SK-N-SH (cell line): ENCODE measurements at regions not wholly inside any gene's neighbourhood (a gene's known extent, or its start where the extent isn't known, plus 50 kb on each side); places are given as distances from the start of the nearest gene placed in this dataset.

Experiments used
- CTCF ChIA-PET: fragments of 300-600, 350-600 bp; formaldehyde crosslinking; extraction: SDS; loops from one replicate; lab custom pipeline; 2021; lab: Yijun Ruan, JAX
- POLR2A ChIA-PET: fragments of 350-600 bp; sonication (Branson Sonifier 250); formaldehyde crosslinking; extraction: SDS; loops from one replicate; lab custom pipeline; 2020; ENCODE audit warnings: antibody characterized with exemption, inconsistent platforms; lab: Yijun Ruan, JAX
- DNase-seq: peaks from one replicate; pipeline ENCODE4 v3.0.0; 2012
- H2AFZ ChIP-seq: fragments of 200-600 bp; sonication (generic); 2 replicates; pipeline ENCODE4 v1.8.1; 2016; ENCODE audit warnings: antibody characterized with exemption, mild to moderate bottlenecking, low read depth
- H3F3A ChIP-seq: fragments of 200-600 bp; sonication (generic); replicated peaks from 2 replicates; pipeline ENCODE3; 2016; ENCODE audit warnings: antibody characterized with exemption, mild to moderate bottlenecking; ENCODE audit not compliant: insufficient read depth
- H3K27ac ChIP-seq, 2 experiments: fragments of 200-500 bp in 1 of 2; fragments of 200-600 bp in 1 of 2; sonication (Bioruptor generic) in 1 of 2; sonication (generic), shearing (Covaris generic) in 1 of 2; 2 replicates each; pipeline versions ENCODE4 v1.5.1 to v1.6.1; 2014 to 2016; ENCODE audit warnings: low read depth in 2 of 2, inconsistent platforms in 1 of 2, low read length in 1 of 2, mild to moderate bottlenecking in 1 of 2, mixed read lengths in 1 of 2
- H3K27me3 ChIP-seq: fragments of 200-600 bp; sonication (generic), shearing (Covaris generic); 2 replicates; pipeline ENCODE4 v1.6.1; 2016; ENCODE audit warnings: mixed run types; ENCODE audit not compliant: insufficient read depth
- H3K36me3 ChIP-seq, 2 experiments: fragments of 200-500 bp in 1 of 2; fragments of 200-600 bp in 1 of 2; sonication (Bioruptor generic) in 1 of 2; sonication (generic) in 1 of 2; replicated peaks in 1 of 2; 2 replicates each; pipeline versions ENCODE3 to v1.5.1; 2014 to 2016; ENCODE audit warnings: low read length in 1 of 2, mild to moderate bottlenecking in 1 of 2; ENCODE audit not compliant: insufficient read depth in 2 of 2, control insufficient read depth in 1 of 2
- H3K4me1 ChIP-seq, 2 experiments: fragments of 200-500 bp in 1 of 2; fragments of 200-600 bp in 1 of 2; sonication (Bioruptor generic) in 1 of 2; sonication (generic), shearing (Covaris generic) in 1 of 2; 2 replicates each; pipeline versions ENCODE4 v1.5.1 to v1.6.1; 2014 to 2016; ENCODE audit warnings: low read depth in 1 of 2, low read length in 1 of 2, mixed run types in 1 of 2; ENCODE audit not compliant: insufficient read depth in 2 of 2, control insufficient read depth in 1 of 2
- H3K4me2 ChIP-seq: fragments of 200-600 bp; sonication (generic), shearing (Covaris generic); 2 replicates; pipeline ENCODE4 v1.6.1; 2017; ENCODE audit warnings: mixed run types
- H3K4me3 ChIP-seq, 2 experiments: fragments of 200-500 bp in 1 of 2; fragments of 200-600 bp in 1 of 2; sonication (Bioruptor generic) in 1 of 2; sonication (generic), shearing (Covaris generic) in 1 of 2; 2 replicates each; pipeline versions ENCODE4 v1.5.1 to v1.8.1; 2014 to 2016; ENCODE audit warnings: low read depth in 2 of 2, inconsistent platforms in 1 of 2, low read length in 1 of 2, mild to moderate bottlenecking in 1 of 2, mixed read lengths in 1 of 2, moderate library complexity in 1 of 2
- H3K79me2 ChIP-seq: fragments of 200-600 bp; sonication (generic); 2 replicates; pipeline ENCODE4 v1.8.1; 2017; ENCODE audit warnings: mild to moderate bottlenecking; ENCODE audit not compliant: insufficient read depth
- H3K9ac ChIP-seq: fragments of 200-600 bp; sonication (generic); 2 replicates; pipeline ENCODE4 v1.6.1; 2017; ENCODE audit warnings: mixed run types
- H3K9me2 ChIP-seq: fragments of 200-600 bp; sonication (generic); 2 replicates; pipeline ENCODE4 v1.6.1; 2017; ENCODE audit warnings: mixed run types
- H3K9me3 ChIP-seq: fragments of 200-600 bp; sonication (generic); 2 replicates; pipeline ENCODE4 v1.6.1; 2017; ENCODE audit warnings: mixed run types, mild to moderate bottlenecking, moderate library complexity
- H4K20me1 ChIP-seq: fragments of 200-600 bp; sonication (generic); 2 replicates; pipeline ENCODE4 v1.6.1; 2017; ENCODE audit warnings: mild to moderate bottlenecking, mixed run types; ENCODE audit not compliant: insufficient read depth
- ELF1 ChIP-seq: IDR thresholded peaks from 2 replicates; pipeline ENCODE4 v1.4.0; 2012
- FOSL2 ChIP-seq: IDR thresholded peaks from 2 replicates; pipeline ENCODE4 v1.4.0; 2012; ENCODE audit warnings: low read depth, mild to moderate bottlenecking, moderate library complexity, borderline replicate concordance
- FOXJ3 ChIP-seq: sonication (generic); formaldehyde crosslinking; IDR thresholded peaks from 2 replicates; pipeline ENCODE4 v1.5.1; 2020; ENCODE audit warnings: mild to moderate bottlenecking, missing genetic modification reagents
- JUND ChIP-seq: IDR thresholded peaks from 2 replicates; pipeline ENCODE4 v1.4.0; 2012
- NFIC ChIP-seq: IDR thresholded peaks from 2 replicates; pipeline ENCODE4 v1.4.0; 2012; ENCODE audit warnings: borderline replicate concordance
- POLR2AphosphoS5 ChIP-seq: IDR thresholded peaks from 2 replicates; pipeline ENCODE4 v1.6.1; 2012; ENCODE audit warnings: low read depth, low read length
- RAD21 ChIP-seq: IDR thresholded peaks from 2 replicates; pipeline ENCODE4 v1.6.1; 2012; ENCODE audit warnings: mild to moderate bottlenecking, low read length
- SIN3A ChIP-seq: IDR thresholded peaks from 2 replicates; pipeline ENCODE4 v1.6.1; 2012; ENCODE audit warnings: low read depth, mild to moderate bottlenecking, low read length, moderate library complexity, borderline replicate concordance
- SMC3 ChIP-seq: IDR thresholded peaks from 2 replicates; pipeline ENCODE4 v1.6.1; 2012; ENCODE audit warnings: low read depth, low read length, improper control_type of control experiment
- TAF1 ChIP-seq: IDR thresholded peaks from 2 replicates; pipeline ENCODE4 v1.6.1; 2012; ENCODE audit warnings: low read depth, mild to moderate bottlenecking, low read length, moderate library complexity, borderline replicate concordance
- TCF12 ChIP-seq: IDR thresholded peaks from 2 replicates; pipeline ENCODE4 v1.4.0; 2012
- YY1 ChIP-seq: IDR thresholded peaks from 2 replicates; pipeline ENCODE4 v1.4.0; 2012; ENCODE audit warnings: low read depth, mild to moderate bottlenecking
- TF ChIP-seq, protein P1 (sequence below): fragments of 150-350 bp; IDR thresholded peaks from 2 replicates; pipeline ENCODE4 v1.6.1; 2017; ENCODE audit warnings: antibody characterized with exemption, low read length, low read depth, borderline replicate concordance
- TF ChIP-seq, protein P2 (sequence below): fragments of 150-350 bp; IDR thresholded peaks from 2 replicates; pipeline ENCODE4 v1.6.1; 2016; ENCODE audit warnings: mild to moderate bottlenecking, low read depth, low read length
- TF ChIP-seq, protein P3 (sequence below): IDR thresholded peaks from 2 replicates; pipeline ENCODE4 v1.4.0; 2012; ENCODE audit warnings: low read depth
- TF ChIP-seq, protein P4 (sequence below): IDR thresholded peaks from 2 replicates; pipeline ENCODE4 v1.6.1; 2012; ENCODE audit warnings: mild to moderate bottlenecking, low read depth, low read length, moderate library complexity
- TF ChIP-seq, protein P5 (sequence below): IDR thresholded peaks from 2 replicates; pipeline ENCODE4 v1.4.0; 2012; ENCODE audit warnings: low read depth, borderline replicate concordance
- TF ChIP-seq, protein P6 (sequence below): IDR thresholded peaks from 2 replicates; pipeline ENCODE4; 2012
- TF ChIP-seq, protein P7 (sequence below): IDR thresholded peaks from 2 replicates; pipeline ENCODE4 v1.4.0; 2012; ENCODE audit warnings: low read depth, borderline replicate concordance

DNA sequence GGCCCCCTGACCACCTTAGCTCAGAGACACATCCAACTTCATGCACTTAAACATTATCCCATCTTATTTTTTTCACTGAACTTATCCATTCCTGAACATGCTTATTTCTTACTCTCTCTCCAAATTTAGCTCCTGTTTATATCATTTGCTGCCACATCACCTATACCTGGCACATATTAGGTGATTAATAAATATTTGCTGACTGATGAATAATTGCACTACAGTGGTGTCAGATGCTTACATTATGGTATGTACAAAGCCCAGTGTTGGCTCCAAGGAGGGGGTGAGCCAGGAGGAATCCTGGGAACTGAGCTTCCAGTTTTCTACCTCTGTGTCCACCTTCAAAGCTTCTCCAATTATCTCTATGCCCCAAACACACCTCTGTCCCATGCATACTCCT lies 124.0 kb upstream of the PMFBP1 start:
- H3K27ac ChIP-seq: no peak overlapping the region
- H3K9ac ChIP-seq: no peak overlapping the region
- H3K9me3 ChIP-seq: no peaks in the 10 kb centered on the region
- no peak overlapping the region for H3K4me2 ChIP-seq
- DNase-seq: no peak
- no peaks in the 10 kb centered on the region for H3K9me2 ChIP-seq
- H2AFZ ChIP-seq: no peak overlapping the region
- H3K4me1 ChIP-seq: peaks cover 2% of the 10 kb centered on the region in 2 experiments; a peak in 3 of 4 replicates
- TF ChIP-seq JUND: no peak
- TF ChIP-seq, protein P1, sequence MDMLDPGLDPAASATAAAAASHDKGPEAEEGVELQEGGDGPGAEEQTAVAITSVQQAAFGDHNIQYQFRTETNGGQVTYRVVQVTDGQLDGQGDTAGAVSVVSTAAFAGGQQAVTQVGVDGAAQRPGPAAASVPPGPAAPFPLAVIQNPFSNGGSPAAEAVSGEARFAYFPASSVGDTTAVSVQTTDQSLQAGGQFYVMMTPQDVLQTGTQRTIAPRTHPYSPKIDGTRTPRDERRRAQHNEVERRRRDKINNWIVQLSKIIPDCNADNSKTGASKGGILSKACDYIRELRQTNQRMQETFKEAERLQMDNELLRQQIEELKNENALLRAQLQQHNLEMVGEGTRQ: no peak
- TF ChIP-seq, protein P2, sequence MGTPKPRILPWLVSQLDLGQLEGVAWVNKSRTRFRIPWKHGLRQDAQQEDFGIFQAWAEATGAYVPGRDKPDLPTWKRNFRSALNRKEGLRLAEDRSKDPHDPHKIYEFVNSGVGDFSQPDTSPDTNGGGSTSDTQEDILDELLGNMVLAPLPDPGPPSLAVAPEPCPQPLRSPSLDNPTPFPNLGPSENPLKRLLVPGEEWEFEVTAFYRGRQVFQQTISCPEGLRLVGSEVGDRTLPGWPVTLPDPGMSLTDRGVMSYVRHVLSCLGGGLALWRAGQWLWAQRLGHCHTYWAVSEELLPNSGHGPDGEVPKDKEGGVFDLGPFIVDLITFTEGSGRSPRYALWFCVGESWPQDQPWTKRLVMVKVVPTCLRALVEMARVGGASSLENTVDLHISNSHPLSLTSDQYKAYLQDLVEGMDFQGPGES: no peak
- TF ChIP-seq, protein P3, sequence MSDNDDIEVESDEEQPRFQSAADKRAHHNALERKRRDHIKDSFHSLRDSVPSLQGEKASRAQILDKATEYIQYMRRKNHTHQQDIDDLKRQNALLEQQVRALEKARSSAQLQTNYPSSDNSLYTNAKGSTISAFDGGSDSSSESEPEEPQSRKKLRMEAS: no peak
- TF ChIP-seq NFIC: no peak
- TF ChIP-seq, protein P4, sequence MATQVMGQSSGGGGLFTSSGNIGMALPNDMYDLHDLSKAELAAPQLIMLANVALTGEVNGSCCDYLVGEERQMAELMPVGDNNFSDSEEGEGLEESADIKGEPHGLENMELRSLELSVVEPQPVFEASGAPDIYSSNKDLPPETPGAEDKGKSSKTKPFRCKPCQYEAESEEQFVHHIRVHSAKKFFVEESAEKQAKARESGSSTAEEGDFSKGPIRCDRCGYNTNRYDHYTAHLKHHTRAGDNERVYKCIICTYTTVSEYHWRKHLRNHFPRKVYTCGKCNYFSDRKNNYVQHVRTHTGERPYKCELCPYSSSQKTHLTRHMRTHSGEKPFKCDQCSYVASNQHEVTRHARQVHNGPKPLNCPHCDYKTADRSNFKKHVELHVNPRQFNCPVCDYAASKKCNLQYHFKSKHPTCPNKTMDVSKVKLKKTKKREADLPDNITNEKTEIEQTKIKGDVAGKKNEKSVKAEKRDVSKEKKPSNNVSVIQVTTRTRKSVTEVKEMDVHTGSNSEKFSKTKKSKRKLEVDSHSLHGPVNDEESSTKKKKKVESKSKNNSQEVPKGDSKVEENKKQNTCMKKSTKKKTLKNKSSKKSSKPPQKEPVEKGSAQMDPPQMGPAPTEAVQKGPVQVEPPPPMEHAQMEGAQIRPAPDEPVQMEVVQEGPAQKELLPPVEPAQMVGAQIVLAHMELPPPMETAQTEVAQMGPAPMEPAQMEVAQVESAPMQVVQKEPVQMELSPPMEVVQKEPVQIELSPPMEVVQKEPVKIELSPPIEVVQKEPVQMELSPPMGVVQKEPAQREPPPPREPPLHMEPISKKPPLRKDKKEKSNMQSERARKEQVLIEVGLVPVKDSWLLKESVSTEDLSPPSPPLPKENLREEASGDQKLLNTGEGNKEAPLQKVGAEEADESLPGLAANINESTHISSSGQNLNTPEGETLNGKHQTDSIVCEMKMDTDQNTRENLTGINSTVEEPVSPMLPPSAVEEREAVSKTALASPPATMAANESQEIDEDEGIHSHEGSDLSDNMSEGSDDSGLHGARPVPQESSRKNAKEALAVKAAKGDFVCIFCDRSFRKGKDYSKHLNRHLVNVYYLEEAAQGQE: no peak
- TF ChIP-seq FOXJ3 (CRISPR knock-in tag): no peak
- no peak for TF ChIP-seq TAF1
- TF ChIP-seq, protein P5, sequence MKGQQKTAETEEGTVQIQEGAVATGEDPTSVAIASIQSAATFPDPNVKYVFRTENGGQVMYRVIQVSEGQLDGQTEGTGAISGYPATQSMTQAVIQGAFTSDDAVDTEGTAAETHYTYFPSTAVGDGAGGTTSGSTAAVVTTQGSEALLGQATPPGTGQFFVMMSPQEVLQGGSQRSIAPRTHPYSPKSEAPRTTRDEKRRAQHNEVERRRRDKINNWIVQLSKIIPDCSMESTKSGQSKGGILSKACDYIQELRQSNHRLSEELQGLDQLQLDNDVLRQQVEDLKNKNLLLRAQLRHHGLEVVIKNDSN: no peak
- TF ChIP-seq POLR2AphosphoS5: no peak
- TF ChIP-seq, protein P6, sequence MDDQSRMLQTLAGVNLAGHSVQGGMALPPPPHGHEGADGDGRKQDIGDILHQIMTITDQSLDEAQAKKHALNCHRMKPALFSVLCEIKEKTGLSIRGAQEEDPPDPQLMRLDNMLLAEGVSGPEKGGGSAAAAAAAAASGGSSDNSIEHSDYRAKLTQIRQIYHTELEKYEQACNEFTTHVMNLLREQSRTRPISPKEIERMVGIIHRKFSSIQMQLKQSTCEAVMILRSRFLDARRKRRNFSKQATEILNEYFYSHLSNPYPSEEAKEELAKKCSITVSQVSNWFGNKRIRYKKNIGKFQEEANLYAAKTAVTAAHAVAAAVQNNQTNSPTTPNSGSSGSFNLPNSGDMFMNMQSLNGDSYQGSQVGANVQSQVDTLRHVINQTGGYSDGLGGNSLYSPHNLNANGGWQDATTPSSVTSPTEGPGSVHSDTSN: no peak
- no peak for TF ChIP-seq TCF12
- TF ChIP-seq, protein P7, sequence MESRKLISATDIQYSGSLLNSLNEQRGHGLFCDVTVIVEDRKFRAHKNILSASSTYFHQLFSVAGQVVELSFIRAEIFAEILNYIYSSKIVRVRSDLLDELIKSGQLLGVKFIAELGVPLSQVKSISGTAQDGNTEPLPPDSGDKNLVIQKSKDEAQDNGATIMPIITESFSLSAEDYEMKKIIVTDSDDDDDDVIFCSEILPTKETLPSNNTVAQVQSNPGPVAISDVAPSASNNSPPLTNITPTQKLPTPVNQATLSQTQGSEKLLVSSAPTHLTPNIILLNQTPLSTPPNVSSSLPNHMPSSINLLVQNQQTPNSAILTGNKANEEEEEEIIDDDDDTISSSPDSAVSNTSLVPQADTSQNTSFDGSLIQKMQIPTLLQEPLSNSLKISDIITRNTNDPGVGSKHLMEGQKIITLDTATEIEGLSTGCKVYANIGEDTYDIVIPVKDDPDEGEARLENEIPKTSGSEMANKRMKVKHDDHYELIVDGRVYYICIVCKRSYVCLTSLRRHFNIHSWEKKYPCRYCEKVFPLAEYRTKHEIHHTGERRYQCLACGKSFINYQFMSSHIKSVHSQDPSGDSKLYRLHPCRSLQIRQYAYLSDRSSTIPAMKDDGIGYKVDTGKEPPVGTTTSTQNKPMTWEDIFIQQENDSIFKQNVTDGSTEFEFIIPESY: no peak
- no peak for TF ChIP-seq SIN3A
- TF ChIP-seq YY1: no peak
- no peak for TF ChIP-seq RAD21
- TF ChIP-seq FOSL2: no peak
- TF ChIP-seq SMC3: no peak
- no peak for TF ChIP-seq ELF1
- POLR2A ChIA-PET: no interaction called here
- peaks cover 20% of the 10 kb centered on the region for H3F3A ChIP-seq
- H4K20me1 ChIP-seq: no peaks in the 10 kb centered on the region
- CTCF ChIA-PET: no interaction called here
- H3K36me3 ChIP-seq: no peaks in the 10 kb centered on the region
- no peak overlapping the region for H3K4me3 ChIP-seq
- H3K27me3 ChIP-seq: no peaks in the 10 kb centered on the region
- H3K79me2 ChIP-seq: no peaks in the 10 kb centered on the region
